H1 (cell line): ENCODE measurements at regions not wholly inside any gene's neighbourhood (a gene's known extent, or its start where the extent isn't known, plus 50 kb on each side); places are given as distances from the start of the nearest gene placed in this dataset.

Experiments used
- BACH1 ChIP-seq: IDR thresholded peaks from 2 replicates; pipeline ENCODE4 v1.6.1; 2012; ENCODE audit warnings: low read length, improper control_type of control experiment
- KDM1A ChIP-seq: fragments of 200-600, 300-600 bp; sonication (generic); IDR thresholded peaks from 2 replicates; pipeline ENCODE4 v1.7.1; 2016; ENCODE audit warnings: mild to moderate bottlenecking, low read length, borderline replicate concordance
- SP2 ChIP-seq: IDR thresholded peaks from 2 replicates; pipeline ENCODE4 v1.6.1; 2012; ENCODE audit warnings: mild to moderate bottlenecking, low read length, inconsistent platforms
- SP4 ChIP-seq: IDR thresholded peaks from 2 replicates; pipeline ENCODE4 v1.6.1; 2012; ENCODE audit warnings: low read length, inconsistent platforms

DNA sequence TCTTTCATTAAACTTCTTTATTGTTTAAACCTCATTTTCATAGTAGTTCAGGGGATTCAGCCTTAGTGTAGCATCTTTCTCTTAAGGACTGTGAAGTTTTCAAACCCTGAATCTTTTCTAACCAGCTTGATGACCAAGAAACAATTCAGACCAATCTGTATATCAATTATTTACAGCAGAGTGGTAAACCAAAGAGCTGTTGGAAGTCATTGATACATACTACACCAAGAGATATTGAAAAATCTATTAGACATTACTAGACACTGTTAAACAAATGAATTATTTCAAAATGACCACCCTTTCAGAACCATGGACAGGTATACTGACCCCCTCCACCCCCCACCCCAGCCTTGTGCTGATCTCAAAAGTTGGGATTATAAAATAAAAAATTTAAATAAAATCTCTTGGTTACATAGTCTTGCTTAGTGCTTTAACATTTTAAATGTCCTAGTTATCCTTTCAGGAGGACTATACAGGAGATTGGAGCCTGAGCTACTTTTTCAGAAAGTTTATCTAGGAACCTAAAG lies 143.9 kb upstream of the LSM8 start (continued):
- TF ChIP-seq BACH1, result no peak
- no peak for TF ChIP-seq KDM1A
- no peak for TF ChIP-seq SP4
- TF ChIP-seq SP2, result no peak
